ENCODE measurements at regions not wholly inside any gene's neighbourhood (a gene's known extent, or its start where the extent isn't known, plus 50 kb on each side); places are given as distances from the start of the nearest gene placed in this dataset.

DNA sequence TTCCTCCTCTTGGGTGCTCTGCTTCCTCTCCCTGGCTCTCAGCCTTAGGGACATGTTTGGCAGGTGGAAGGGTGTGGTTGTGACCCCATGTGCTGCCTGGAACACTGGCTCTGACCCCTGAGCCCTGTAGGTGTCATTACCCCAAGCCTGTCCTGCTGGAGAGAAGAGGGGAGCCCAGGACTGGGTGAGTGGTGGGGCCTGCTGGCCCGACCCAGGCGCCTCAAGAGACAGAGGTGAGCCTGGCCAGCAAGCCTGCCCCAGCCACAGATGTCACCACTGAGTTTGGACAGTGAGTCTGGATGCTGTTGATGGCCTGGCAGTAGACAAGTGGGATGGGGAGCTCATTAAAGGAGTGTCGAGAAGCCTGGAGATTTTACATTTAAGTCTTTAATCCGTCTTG lies 1112.2 kb downstream of the BRD1 start:
- in situ Hi-C loops (cut with HindIII; ENCODE audit: low sequenced_read_pairs): no loop called here

DNA sequence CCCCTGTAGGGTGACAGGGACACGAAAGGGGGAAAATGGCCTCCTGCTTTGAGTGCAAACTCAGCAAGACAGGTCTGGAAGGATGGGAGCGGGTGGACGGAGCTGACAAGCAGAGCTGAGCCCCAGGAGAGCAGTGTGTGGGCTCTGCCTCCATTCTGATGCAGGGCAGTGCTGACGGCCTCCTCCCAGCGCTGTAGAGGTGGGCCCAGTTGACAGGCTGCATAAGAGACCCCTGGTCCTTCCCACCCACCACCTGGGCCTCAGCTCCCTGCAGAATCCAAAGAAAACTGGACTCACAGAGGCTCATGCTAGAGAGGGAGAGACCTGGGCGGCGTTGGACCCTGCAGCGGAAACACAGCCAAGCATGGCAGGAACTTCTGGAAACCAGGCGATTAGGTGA lies 1113.4 kb downstream of the BRD1 start:
- in situ Hi-C loops (cut with HindIII; ENCODE audit: low sequenced_read_pairs): no loop called here

- in situ Hi-C loops (cut with HindIII; ENCODE audit: low sequenced_read_pairs): no loop called here
Measured at GRCh38 chr22:48713272-48714205, 1114.1 kb downstream of the BRD1 start.

DNA sequence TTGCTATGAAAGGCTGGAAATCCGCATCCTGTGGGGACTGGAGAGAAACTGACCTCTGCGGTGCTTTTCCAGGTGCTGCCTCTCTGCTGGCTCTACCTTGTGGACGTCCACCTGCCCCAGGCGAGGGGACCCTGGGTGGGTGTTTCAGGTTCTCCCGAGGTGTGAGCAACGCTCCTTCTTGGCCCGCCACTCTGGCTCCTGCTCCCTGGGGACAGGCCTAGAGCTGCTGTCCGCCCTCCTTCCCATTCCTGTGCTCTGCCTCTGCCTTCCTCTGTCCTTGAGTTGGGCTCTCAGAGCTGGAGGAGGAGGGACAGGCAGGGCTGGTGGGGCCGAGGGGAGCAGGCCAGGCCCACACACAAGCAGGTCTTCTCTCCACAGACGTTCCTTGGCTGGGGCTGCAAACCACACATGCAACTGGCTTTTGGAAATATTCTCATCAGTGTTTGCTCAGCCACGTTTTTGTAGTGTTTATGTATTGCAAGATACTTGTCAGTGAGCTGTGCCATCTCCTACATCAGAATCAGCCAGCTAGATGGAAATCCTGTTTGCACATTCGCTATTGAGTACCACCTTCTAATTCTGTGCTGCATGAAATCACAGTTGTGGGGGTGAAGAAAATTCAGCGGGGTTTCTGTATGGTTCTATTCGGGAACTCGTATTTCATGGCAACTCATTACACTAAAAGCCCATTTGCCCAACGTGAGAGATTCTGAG lies 1115.0 kb downstream of the BRD1 start:
- in situ Hi-C loops (cut with HindIII; ENCODE audit: low sequenced_read_pairs): no loop called here

DNA sequence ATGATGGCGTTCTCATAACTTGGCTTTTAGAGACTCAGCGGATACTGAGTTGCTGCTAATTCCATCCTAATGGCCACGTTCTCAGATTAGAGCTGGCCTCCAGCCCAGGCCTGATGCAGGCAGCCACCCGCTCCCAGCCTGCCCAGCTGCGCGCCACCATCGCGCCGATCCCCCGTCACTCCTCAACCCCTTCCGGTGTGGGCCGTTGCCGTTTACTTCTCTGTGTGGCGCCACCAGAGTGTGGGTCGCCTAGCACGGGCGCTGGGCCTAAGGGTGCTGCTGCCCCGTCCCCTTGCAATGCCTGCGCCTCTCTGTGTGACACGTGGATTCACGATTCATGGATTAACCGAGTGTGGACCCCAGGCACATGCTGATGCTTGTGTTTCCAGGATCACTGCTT lies 1116.0 kb downstream of the BRD1 start:
- in situ Hi-C loops (cut with HindIII; ENCODE audit: low sequenced_read_pairs): no loop called here

DNA sequence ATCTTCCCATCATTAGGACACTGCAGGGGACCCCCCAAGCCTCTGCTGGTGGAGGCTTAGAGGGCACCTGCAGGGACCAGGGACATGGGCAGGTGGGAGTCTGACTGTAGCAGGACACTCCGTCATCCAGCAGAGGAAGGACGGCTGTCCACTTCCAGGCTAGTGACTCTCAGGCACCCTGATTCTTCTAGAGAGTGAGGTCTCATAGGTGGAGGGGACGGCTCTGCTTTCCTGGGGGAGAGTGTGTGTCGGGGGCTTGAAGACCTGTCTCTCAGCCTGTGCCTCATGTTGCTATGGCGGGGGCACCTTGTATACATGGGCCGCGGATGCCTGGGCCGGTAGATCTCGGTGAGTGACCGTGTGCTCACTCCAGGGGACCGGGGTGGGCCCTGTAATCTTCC lies 1116.6 kb downstream of the BRD1 start:
- in situ Hi-C loops (cut with HindIII; ENCODE audit: low sequenced_read_pairs): no loop called here

DNA sequence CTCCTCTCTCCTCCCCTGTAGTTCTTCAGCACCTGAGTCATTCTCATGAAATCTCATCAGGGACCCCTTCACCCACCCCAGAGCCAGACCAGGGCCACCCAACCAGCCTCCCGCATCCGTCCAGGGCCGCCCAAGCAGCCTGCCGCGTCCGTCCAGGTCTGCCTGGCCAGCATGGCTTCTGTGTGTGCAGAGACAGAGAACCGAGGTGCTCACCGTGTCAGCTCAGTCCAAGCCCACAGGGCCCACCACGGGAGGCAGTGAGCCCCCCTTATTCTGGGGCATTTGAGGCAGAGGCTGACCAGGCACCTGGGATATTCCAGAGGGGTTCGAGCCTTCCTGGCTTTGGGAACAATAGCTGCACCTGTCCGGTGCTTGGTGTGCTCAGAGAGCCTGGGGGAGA lies 1117.3 kb downstream of the BRD1 start:
- in situ Hi-C loops (cut with HindIII; ENCODE audit: low sequenced_read_pairs): no loop called here

DNA sequence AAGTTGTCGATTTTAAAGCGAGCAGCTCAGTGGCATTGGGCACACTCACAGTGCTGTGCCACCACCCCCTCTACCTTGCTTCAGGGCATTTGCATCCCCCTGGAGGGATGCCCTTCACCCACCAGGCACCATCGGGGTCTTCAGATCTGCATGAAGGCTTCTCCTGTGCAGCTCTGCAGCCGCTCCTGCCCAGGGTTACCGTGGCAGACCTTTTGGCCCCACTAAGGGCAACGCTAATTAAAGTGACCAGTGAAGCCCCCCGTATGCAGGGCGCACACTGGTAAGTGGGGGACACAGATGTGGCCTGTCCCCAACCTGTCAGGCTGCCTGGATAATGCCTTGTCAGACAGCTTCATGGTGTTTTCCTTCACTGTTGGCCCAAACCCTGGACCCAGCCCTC lies 1117.7 kb downstream of the BRD1 start:
- in situ Hi-C loops (cut with HindIII; ENCODE audit: low sequenced_read_pairs): no loop called here

GRCh38 chr22:48709453-48709852 lies 1118.2 kb downstream of the BRD1 start:
- in situ Hi-C loops (cut with HindIII; ENCODE audit: low sequenced_read_pairs): no loop called here

DNA sequence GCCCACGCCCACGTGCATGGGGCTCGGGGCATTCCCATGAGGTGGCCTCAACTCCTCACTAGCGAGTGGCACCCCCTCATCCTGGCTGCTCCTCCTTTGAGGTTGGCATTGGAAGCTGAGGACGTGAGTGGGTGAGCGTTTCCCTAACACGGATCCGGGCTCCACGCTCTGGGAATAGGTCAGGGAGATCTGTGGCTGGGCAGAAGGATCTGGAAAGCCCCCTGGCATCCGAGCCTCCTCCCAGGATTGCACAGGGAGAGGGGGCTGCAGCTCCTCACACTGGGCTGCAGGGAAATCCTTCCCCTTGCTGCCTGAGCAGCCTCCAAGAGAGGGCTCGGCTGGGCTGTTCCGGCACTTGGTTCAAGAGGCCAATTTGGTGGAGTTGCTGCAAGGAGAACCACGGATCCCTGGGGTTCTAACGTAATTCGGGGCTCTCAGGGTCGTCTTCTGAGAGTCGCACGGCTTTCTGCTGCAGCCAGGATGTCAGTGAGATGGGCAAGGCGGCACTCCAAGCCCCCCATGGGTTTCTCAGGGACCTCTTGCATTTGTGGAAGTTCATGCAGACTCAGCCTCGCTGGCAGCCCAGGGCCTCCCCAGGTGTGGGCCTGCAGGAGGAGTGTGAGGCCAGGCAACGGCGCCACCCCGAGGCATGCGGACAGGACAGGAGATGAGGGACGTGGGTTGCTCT lies 1119.0 kb downstream of the BRD1 start:
- in situ Hi-C loops (cut with HindIII; ENCODE audit: low sequenced_read_pairs): no loop called here

DNA sequence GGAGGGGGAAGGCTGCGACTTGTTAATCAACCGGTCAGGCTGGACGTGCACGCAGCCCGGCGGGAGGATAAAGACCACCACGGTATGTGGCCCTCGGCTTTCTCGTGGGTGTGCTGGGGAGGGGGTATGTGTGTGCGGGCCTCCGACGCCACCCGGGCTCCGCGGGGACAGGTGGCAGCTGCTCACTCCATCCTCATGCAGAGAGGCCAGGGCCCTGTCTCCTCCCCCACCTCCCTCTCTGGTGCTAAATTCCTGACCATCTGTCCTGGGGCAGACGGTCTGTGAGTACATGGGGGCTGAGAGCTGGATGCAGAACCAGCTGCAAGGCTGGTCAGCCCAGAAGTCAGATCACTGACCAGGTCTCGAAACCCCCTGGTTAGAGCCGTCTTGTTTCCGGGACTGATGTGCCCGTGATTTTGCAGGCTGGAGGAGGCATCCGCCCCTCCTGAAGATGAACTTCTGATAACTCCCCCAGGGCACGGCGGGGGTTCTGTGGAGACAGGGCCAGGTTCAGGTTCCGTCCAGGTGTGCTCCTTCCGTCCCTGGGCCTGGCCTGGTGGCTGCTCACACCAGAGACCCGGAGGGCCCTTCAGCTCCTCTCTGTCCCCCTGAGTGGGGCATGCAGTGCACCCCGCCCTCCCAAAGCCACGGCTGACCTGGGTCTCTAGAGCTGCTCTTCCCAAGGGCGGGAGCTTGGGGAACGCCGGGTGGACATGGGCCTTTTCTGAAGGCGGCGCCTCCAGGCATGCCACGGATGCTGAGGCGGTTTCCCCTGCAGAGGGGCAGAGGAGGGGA lies 1119.7 kb downstream of the BRD1 start:
- in situ Hi-C loops (cut with HindIII; ENCODE audit: low sequenced_read_pairs): no loop called here

GRCh38 chr22:48706934-48707762 lies 1120.5 kb downstream of the BRD1 start:
- in situ Hi-C loops (cut with HindIII; ENCODE audit: low sequenced_read_pairs): no loop called here

- in situ Hi-C loops (cut with HindIII; ENCODE audit: low sequenced_read_pairs): no loop called here
Measured at GRCh38 chr22:48705917-48706605, 1121.6 kb downstream of the BRD1 start.

GRCh38 chr22:48705159-48705916 lies 1122.3 kb downstream of the BRD1 start:
- in situ Hi-C loops (cut with HindIII; ENCODE audit: low sequenced_read_pairs): no loop called here

DNA sequence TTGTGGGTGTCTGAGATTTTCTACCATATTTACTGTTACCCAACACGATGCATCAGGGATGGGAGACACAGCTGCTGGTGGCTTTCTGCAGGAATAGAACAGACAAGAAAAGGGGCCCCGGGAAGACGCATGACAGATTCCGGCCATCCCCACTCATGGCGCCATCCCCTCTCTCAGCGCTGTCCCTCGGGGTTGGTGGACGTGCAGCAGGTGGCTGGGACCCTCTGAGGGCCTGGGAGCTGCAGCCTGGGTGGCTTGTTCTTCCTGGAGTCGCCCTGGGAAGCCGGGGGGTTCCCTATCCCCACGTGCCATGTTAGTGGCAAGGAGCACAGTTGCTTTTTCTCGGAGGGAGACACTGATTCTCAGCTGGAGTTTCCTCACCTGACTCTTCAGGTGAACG lies 1123.3 kb downstream of the BRD1 start:
- in situ Hi-C loops (cut with HindIII; ENCODE audit: low sequenced_read_pairs): no loop called here

- in situ Hi-C loops (cut with HindIII; ENCODE audit: low sequenced_read_pairs): no loop called here
Measured at GRCh38 chr22:48703265-48703941, 1124.3 kb downstream of the BRD1 start.

- in situ Hi-C loops (cut with HindIII; ENCODE audit: low sequenced_read_pairs): no loop called here
Measured at GRCh38 chr22:48702573-48703264, 1125.0 kb downstream of the BRD1 start.

Data from DLD1 (cell line).